Central memory CD4-positive, alpha-beta T cell (primary cell): ENCODE measurements at regions not wholly inside any gene's neighbourhood (a gene's known extent, or its start where the extent isn't known, plus 50 kb on each side); places are given as distances from the start of the nearest gene placed in this dataset.

Experiments
- DNase-seq: peaks from one replicate; pipeline ENCODE4 v3.0.0; 2022

- DNase-seq, result no peak
Measured at GRCh38 chr9:105828171-105828570, 133.8 kb downstream of the TMEM38B start.

DNA sequence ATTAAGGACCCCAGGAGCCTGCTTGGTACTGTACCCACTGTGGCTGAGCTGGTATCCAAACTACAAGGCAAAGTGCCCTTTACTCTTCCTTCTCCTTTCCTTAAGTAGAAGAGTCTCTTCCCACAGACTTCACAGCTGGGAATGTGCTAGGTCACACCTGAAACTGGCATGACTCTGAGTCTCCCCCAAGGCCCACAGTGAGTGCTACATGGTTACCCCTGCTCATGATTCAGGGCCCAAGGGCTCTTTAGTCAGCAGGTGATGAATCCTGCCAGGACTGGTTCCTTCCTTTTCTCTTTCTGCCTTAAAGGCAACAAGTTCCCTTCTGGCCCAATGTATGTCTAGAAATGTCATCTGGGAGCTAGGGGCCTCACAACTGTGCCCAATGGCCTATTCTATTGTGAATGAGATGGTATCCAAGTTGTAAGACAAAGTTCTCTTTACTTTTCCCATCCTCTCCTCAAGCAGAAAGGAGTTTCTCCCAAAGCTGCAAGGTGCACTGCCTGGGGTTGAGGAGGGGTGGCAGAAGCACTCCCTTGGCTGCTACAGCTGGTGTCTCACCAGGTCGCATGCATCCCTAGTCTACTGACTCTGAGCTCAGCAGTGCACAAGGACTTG lies 134.4 kb downstream of the TMEM38B start:
- DNase-seq, result no peak

- no peak for DNase-seq
Measured at GRCh38 chr9:105830461-105830860, 136.1 kb downstream of the TMEM38B start.

DNA sequence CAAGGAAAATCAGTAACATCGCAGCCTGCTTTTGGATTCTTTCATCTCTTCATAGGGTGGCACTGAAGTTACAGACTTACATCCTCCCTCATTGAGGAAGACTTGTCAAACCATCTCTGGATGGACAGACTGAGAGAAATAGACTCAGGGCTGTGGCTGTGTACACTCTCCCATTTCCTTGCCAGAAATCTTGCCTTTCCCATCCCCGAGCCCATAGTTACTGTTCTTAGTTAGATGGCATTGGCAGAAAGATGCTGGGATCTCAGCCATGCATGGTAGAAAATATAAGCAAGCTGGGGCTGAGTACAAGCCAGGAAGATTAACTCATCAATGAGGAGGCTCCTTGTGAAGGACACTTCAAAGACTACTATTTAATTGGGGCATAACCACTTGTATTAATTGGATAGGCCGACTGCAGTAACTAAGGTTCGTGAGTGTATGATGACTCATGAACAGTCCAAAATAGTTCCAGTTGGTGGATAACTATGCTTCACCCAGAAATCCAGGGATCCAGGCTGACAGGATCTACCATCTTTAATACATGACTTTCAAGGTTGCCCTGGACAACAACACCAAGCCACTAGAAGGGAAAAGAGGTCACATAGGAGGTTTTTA lies 137.9 kb downstream of the TMEM38B start:
- DNase-seq, result no peak

DNA sequence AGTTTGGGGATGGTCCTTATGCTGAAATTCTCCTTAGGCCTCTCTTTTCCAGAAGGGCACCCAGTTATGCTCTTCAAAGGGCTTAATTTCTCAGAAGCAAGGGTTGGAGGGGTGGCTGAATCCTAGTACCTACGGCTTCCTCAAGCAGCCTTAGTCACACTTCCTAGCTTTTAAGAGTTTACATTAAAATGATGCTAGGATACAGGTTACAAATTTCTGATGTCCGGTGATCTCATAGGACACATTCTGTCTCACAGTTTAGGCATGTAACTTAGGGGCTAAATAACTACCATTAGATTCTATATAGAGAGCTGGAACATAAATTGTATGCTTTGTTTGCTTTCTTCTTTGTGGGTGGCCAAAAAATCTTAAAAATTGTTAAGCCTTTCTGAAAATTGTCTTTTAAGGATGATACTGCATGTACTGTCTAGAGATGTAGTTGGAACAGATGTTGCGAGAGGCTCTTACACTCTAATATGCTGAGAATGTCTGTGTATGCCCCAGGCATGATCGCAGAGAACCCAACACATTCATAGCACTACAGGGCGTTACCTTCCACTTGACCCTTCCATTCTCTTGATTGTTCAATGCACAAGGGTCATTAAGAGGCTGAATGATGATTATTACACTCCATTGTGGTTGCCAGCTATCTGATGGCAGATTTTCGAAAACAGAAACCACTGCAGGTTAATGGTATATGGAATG lies 139.1 kb downstream of the TMEM38B start:
- DNase-seq, result no peak

DNA sequence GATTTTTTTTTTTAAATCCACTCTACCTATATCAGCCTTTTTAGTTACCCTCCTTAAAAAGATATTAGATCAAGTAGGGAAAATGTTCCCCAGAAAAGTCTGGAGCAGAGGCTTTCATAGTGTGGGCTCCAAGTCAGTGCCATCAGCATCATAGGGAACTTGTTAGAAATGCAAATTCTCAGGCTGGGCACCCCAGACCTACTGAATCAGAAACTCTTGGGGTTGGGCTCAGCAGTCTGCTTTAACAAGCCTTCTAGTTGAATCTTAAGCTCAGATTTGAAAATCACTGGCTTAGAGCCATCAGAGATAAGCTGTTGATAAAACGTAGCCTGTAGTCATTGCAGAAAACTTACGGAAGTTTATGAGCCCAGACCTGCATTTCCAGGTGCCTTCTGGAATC lies 140.1 kb downstream of the TMEM38B start:
- DNase-seq, result no peak

DNA sequence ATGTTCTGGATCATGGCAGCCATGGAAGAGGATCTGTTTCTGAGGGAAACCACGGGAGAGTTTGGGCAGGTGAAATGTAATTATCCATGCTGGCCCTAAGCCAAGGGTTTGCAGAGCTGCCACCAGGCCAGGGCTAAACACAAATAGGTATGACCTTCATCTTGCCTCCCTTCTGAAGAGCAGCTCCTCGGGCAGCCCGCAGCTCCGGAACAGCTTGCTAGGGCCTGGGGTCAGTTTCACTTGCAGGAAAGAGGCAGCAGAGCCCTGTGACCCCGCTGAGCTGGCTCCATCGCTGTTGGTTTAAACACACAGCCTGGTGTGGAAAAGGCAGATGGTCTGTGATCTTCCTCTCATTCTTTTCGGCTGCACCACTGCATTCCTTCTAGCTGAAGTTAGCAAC lies 141.4 kb downstream of the TMEM38B start:
- DNase-seq, result no peak

GRCh38 chr9:105836936-105837660 lies 142.8 kb downstream of the TMEM38B start:
- DNase-seq, result no peak

DNA sequence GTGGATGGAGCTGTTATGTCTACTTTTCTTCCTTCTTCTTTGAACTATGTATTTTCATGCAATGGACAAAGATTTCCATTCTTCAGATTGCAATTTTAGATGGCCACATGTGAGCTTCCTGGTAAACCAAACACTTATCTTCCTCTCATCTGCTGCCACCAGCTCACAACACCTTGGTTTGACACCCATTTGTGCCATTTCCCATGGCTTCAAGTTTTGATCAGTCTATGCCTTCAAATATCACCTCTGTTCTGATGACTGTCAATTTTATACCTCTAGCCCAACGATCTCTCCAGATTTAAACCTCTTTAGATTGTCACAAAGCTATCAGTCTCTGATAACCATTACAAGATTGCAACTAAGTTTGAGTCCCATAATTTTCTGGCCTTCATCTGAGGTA lies 147.2 kb downstream of the TMEM38B start:
- no peak for DNase-seq

DNA sequence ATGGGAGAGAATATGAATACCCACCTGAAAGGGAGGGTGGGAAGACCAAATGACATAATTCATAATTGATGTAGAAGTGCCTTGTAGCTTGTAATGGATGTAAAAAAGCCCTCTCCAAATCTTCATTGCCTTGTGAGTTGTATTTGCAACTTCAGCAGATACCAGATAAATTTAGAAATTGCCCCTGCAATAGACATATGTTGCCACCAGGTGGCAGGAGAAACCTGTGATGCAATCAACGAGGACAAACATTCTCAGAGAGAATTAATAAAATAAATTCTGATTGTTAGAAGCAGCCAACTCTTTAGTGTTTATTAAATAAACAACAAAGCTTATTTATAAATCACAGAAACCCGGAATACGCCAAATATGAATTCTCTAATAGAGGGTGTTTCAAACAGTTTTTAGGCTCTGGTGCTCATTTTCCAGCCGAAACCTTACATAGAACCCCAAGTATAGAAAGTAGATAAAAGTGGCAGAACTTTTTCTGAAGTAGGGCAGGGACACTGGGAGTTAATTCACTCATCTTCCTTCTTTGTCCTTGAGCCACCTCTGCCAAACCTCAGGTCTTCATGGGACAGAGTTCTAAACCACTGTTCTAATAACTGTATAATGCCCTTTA lies 147.8 kb downstream of the TMEM38B start:
- no peak for DNase-seq

- no peak for DNase-seq
Measured at GRCh38 chr9:105846825-105847224, 152.5 kb downstream of the TMEM38B start.

DNA sequence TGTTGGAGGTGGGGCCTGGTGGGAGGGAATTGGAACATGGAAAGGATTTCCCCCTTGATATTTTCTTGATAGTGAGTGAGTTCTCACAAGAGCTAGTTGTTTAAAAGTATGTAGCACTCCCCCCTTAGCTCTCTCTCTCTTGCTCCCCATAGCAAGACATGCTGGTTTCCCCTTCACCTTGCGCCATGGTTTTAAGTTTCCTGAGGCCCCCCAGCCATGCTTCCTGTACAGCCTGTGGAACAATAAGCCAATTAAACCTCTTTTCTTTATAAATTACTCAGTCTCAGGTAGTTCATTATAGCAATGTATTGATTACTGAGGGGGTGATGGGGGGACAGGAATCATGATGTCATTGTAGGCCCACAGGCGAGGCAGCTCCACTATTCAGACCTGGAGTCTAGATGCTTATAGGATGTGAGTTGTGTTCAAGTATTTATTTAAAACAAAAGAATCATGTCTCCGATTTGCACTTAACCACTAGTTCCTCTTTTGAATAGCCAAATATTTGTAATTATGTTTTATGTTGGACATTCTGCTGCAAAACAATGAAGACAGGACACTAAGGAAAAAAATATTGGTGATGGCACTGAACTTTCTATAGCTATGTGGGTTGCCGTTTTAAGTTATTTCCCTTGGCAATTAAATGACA lies 156.6 kb downstream of the TMEM38B start:
- no peak for DNase-seq

DNA sequence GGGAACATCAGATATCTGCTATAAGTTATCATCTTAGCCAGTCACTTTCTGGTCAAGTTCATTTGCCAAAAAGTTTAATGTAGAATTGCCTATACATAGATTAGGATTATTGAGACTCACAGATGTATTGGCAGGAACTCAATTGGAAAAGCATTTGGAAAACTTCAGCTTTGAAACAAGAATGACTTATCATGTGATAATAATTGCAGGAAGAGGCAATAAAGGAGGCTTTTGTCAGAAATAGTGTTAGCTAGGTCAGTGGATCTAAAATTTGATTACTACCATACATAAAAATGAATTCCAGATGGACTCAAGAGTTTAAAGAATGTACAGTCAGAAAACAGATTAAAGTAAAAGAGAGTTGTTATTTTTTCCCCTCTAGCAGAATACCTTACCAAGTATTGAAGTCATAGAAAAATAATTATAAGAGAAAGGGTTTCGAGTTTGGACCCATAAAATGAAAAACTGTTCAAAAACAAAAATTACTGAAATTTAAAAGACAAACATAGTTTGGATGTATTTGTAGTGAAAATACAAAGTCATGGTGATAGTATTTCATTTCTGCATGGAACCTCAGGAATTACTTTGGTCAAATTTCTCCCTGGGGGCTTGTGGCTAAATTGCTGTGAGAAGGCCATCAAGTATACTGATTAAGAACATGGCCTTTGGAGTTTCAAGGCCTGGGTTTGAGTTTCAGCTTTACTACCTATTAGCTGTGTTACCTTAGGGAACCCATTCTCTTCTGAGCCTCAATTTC lies 159.9 kb downstream of the TMEM38B start:
- no peak for DNase-seq

- DNase-seq, result no peak
Measured at GRCh38 chr9:105854783-105855724, 160.7 kb downstream of the TMEM38B start.

DNA sequence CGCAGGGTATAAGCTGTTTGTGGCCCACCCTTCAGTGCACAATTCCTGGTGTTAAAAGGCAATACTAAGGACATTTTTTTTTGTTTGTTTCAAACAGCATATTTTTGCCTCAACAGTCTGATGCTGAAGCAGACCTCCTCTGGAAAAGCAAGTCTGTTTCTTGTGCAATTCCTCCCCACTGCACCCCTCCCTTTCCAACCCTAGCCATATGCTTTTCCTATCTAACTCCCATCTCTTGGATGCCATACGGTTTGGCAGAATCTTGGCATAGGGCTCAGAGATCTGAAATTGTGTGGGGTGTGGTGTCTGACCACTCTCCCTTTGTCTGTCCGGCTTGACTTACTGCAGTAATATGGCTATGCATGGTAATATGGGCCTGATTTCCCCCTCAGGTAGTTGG lies 161.6 kb downstream of the TMEM38B start:
- DNase-seq, result no peak

- peak; percentile 14 for DNase-seq
Measured at GRCh38 chr9:105858006-105858690, 163.8 kb downstream of the TMEM38B start.

DNA sequence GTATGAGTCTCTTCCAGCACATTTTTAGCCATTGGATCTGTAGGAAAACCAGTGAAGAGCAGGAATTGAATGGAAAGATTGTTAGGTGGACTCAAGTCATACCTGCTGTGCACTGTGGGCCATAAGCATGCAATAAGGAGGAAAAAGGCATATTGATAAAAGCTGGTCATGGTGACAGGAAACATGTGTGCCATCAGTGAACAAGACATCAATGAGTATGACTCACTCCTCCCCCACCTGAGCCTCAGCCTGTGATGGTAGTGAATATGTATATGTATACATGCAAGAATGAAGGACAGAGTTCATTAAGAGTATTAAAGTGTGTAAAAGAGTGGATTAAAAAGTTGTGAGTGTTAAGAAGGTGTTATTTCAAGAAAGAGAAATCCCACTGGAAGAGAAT lies 164.5 kb downstream of the TMEM38B start:
- DNase-seq, result no peak

DNA sequence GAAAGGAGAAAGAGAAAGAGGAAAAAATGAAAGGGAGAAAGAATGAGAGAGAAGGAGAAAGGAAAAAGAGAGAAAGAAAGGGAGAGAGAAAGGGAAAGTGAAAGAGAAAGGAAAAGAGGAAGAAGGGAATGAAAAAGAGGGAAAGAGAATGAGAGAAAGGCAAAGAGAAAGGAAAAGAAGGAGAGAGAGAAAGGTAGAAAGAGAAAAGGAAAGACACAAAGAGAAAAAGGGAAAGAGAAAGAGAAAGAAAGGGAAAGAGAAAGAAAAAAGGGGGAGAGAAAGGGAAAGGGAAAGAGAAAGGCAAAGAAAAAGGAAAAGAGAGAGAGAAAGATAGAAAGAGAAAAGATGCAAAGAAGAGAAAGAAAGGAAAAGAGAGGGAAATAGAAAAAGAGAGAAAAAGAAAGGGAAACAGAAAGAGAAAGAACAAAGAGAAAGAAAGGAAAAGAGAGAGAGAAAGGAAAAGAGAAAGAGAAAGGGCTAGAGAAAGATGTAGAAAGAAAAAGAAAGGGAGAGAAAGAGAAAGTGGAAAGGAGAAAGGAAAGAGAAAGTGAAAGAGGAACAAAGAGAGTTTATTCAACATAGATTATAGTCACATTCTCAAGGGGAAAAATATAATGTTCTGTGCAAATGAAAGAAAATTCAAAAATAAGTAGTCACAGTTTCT lies 165.2 kb downstream of the TMEM38B start:
- DNase-seq, result no peak

DNA sequence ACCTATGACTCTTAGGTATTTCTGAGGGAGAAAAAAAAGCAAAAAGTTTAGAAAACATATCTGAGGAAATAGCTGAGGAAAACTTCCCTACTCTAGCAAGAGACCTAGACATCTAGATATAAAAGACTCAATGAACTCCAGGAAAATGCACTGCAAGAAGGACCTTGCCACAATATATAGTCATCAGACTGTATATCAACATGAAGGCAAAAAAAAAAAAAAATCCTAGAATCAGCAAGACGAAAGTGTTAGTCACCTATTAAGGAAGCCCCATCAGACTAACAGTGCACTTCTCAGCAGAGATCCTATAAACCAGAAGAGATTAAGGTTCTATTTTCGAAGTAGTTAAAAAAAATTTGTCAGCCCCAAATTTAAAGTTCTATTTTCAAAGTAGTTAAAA lies 166.2 kb downstream of the TMEM38B start:
- no peak for DNase-seq

DNA sequence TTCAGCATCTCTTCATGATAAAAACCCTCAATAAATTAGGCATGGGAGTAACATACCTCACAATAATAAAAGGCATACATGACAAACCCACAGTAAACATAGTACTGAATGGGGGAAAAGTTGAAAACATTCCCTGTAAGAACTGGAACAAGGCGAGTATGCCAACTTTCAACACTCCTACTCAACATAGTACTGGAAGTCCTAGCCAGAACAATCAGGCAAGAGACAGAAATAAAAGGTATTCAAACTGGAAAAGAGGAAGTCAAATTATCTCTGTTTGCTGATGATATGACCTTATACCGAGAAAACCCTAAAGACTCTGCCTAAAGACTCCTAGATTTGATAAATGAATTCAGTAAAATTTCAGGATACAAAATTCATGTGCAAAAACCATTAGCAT lies 167.6 kb downstream of the TMEM38B start:
- no peak for DNase-seq
